ENCODE measurements at regions not wholly inside any gene's neighbourhood (a gene's known extent, or its start where the extent isn't known, plus 50 kb on each side); places are given as distances from the start of the nearest gene placed in this dataset.
"Not testable (repeated sequence)": the region's sequence is repeated elsewhere in the genome, so short reads cannot be mapped to it uniquely, and the experiment has no call there.

DNA sequence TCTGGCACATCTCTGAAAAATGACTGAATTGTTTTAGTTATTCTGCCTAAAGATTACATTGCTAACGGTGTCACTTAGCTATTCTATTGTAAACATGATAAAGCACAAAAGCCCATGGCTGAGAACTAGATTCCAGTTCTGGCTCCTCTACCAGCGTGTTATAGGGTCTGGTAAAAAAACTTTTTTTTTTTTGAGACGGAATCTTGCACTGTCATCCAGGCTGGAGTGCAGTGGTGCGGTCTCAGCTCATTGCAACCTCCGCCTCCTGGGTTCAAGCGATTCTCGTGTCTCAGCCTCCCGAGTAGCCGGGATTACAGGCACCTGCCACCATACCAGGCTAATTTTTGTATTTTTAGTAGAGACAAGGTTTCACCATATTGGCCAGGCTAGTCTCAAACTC is 80.6 kb downstream of the PHAX start:
- not testable (repeated sequence) for TF ChIP-seq CTCF, POLR2A, EP300 (IDR thresholded peaks at IDR 0.05)

All from ovary (tissue), 3 donors.